ENCODE measurements at regions not wholly inside any gene's neighbourhood (a gene's known extent, or its start where the extent isn't known, plus 50 kb on each side); places are given as distances from the start of the nearest gene placed in this dataset.
A peak's percentile ranks its signal among the peaks of the same experiment; 100 is the strongest.

GRCh38 chr6:117167520-117168271 lies 97.7 kb upstream of the VGLL2 start:
- peak in 3 of 4 donors; percentile 68 to 85 (median 77) for ATAC-seq
- Histone ChIP-seq H3K4me3 (no peak overlapping the region), H3K4me1 (no peaks in the 10 kb centered on the region), H3K9me3 (no peaks in the 10 kb centered on the region), H3K36me3 (no peaks in the 10 kb centered on the region), H3K27ac (no peak overlapping the region), H3K27me3 (no peaks in the 10 kb centered on the region)
- 34 to 44% methylated on average over 10 of the region's 10 CpGs for WGBS, 2 donors
- DNase-seq, result peak in 4 of 6 donors; percentile 16 to 69 (median 26)
- no peak for TF ChIP-seq CTCF (IDR thresholded peaks at IDR 0.05)
- no peak for FAIRE-seq
- intact Hi-C loops (cut with DNase I), result no loop called here

DNA sequence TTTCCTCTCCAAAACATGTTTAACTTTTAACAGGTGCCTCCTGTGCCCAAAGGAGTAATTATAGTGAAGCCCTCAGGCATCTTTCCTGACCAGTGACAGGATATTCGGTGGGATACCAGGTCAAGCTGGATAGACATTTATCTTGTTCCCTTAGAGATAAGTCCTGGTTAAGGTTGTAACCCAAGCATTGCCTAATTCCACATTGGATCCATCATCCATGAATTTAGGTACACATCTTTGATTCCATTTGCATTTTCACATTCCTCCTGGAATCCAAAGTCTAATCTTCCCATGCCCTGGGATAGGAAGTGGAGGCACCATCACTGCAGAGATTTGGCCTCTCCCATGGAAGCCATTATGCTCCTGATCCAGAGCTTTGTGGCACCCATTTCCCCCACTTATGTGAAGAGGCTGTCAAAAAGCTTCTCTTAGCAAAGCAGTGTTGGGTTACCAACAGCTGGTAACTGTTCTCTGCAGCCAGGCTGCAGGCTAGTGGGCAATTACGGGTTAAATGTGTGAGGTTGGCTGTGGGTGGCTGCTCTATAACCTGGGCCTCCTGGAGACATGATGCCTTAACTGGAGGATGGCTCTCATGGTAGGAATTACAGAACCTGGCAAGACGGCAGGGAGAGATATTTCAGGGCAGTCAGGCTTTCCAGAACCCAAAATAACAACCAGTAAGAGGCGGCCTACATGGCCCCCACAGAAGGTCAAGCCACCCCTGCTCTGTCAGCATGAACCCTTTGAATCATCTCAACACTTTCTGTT lies 96.9 kb upstream of the VGLL2 start:
- TF ChIP-seq CTCF (IDR thresholded peaks at IDR 0.05), result no peak
- no peak for DNase-seq
- no peak overlapping the region for H3K4me3 ChIP-seq
- no peaks in the 10 kb centered on the region for H3K9me3 ChIP-seq
- intact Hi-C loops (cut with DNase I), result no loop called here
- no peaks in the 10 kb centered on the region for H3K27me3 ChIP-seq
- H3K36me3 ChIP-seq, result no peaks in the 10 kb centered on the region
- WGBS, 2 donors, result 30 to 46% methylated on average over 4 of the region's 4 CpGs
- FAIRE-seq, result no peak
- H3K4me1 ChIP-seq, result no peaks in the 10 kb centered on the region
- no peak overlapping the region for H3K27ac ChIP-seq
- ATAC-seq, result no peak

GRCh38 chr6:117169064-117169665 lies 96.2 kb upstream of the VGLL2 start:
- 47 to 59% methylated on average over 5 of the region's 5 CpGs for WGBS, 2 donors

GRCh38 chr6:117169781-117170281 lies 95.5 kb upstream of the VGLL2 start:
- no peaks in the 10 kb centered on the region for H3K36me3 ChIP-seq
- H3K4me1 ChIP-seq, result no peaks in the 10 kb centered on the region
- FAIRE-seq, result no peak
- no peak for TF ChIP-seq CTCF (IDR thresholded peaks at IDR 0.05)
- no peak overlapping the region for H3K4me3 ChIP-seq
- H3K27ac ChIP-seq, result no peak overlapping the region
- intact Hi-C loops (cut with DNase I), result no loop called here
- H3K27me3 ChIP-seq, result no peaks in the 10 kb centered on the region
- no peaks in the 10 kb centered on the region for H3K9me3 ChIP-seq
- no peak for ATAC-seq
- no peak for DNase-seq
- 3 to 10% methylated on average over 1 of the region's 1 CpG for WGBS, 2 donors

More at GRCh38 chr6:117169064-117169665, 96.2 kb upstream of the VGLL2 start:
- intact Hi-C loops (cut with DNase I), result no loop called here
- no peak for DNase-seq
- Histone ChIP-seq H3K36me3 (no peaks in the 10 kb centered on the region), H3K4me1 (no peaks in the 10 kb centered on the region), H3K27me3 (no peaks in the 10 kb centered on the region), H3K27ac (no peak overlapping the region), H3K9me3 (no peaks in the 10 kb centered on the region), H3K4me3 (no peak overlapping the region)
- no peak for TF ChIP-seq CTCF (IDR thresholded peaks at IDR 0.05)
- no peak for ATAC-seq
- FAIRE-seq, result no peak
